T-helper 9 cell (primary cell): ENCODE measurements at regions not wholly inside any gene's neighbourhood (a gene's known extent, or its start where the extent isn't known, plus 50 kb on each side); places are given as distances from the start of the nearest gene placed in this dataset.

Experiments used
- DNase-seq: peaks from one replicate; pipeline ENCODE4 v3.0.0-alpha.2; 2020

GRCh38 chrX:40484408-40485091 lies 96.2 kb upstream of the ATP6AP2 start:
- no peak for DNase-seq

- DNase-seq: no peak
Observed at GRCh38 chrX:40483502-40483901, 97.3 kb upstream of the ATP6AP2 start.

- DNase-seq: no peak
Observed at GRCh38 chrX:40479777-40480318, 100.9 kb upstream of the ATP6AP2 start.

- no peak for DNase-seq
Observed at GRCh38 chrX:40478474-40479065, 102.2 kb upstream of the ATP6AP2 start.

- DNase-seq: no peak
Observed at GRCh38 chrX:40476958-40477357, 103.8 kb upstream of the ATP6AP2 start.

GRCh38 chrX:40474645-40475044 lies 106.1 kb upstream of the ATP6AP2 start:
- DNase-seq: no peak

GRCh38 chrX:40474205-40474626 lies 106.6 kb upstream of the ATP6AP2 start:
- no peak for DNase-seq

GRCh38 chrX:40473460-40474204 lies 107.1 kb upstream of the ATP6AP2 start:
- DNase-seq: no peak

- DNase-seq: no peak
Observed at GRCh38 chrX:40471965-40472648, 108.7 kb upstream of the ATP6AP2 start.

- no peak for DNase-seq
Observed at GRCh38 chrX:40470830-40471429, 109.8 kb upstream of the ATP6AP2 start.

GRCh38 chrX:40469316-40469715 lies 111.5 kb upstream of the ATP6AP2 start:
- no peak for DNase-seq

GRCh38 chrX:40468033-40468846 lies 112.5 kb upstream of the ATP6AP2 start:
- no peak for DNase-seq

GRCh38 chrX:40467454-40467853 lies 113.3 kb upstream of the ATP6AP2 start:
- no peak for DNase-seq

- no peak for DNase-seq
Observed at GRCh38 chrX:40465735-40466551, 114.8 kb upstream of the ATP6AP2 start.

GRCh38 chrX:40462795-40463194 lies 118.0 kb upstream of the ATP6AP2 start:
- no peak for DNase-seq

GRCh38 chrX:40460926-40461325 lies 119.8 kb upstream of the ATP6AP2 start:
- DNase-seq: no peak

GRCh38 chrX:40459571-40460158 lies 121.1 kb upstream of the ATP6AP2 start:
- DNase-seq: no peak

- DNase-seq: no peak
Observed at GRCh38 chrX:40457406-40457805, 123.4 kb upstream of the ATP6AP2 start.

- DNase-seq: no peak
Observed at GRCh38 chrX:40452031-40452430, 128.7 kb upstream of the ATP6AP2 start.

- DNase-seq: no peak
Observed at GRCh38 chrX:40449956-40450706, 130.6 kb upstream of the ATP6AP2 start.
